GM19372 (cell line): ENCODE measurements at regions not wholly inside any gene's neighbourhood (a gene's known extent, or its start where the extent isn't known, plus 50 kb on each side); places are given as distances from the start of the nearest gene placed in this dataset.

Source experiments
- ATAC-seq: cut with Tn5 transposase; IDR thresholded peaks from one replicate; pipeline ENCODE4 v1.9.1; 2021; ENCODE audit warnings: mild to moderate bottlenecking, low read depth, moderate library complexity; ENCODE audit not compliant: unreplicated experiment

- ATAC-seq, result no peak
These were observed 108.0 kb downstream of the HTR5A start for GRCh38 chr7:155178096-155178495.

GRCh38 chr7:155181768-155182167, 111.6 kb downstream of the HTR5A start:
- no peak for ATAC-seq

- ATAC-seq, result no peak
These were observed 112.4 kb downstream of the HTR5A start for GRCh38 chr7:155182406-155182970.

- ATAC-seq, result no peak
These were observed 113.5 kb downstream of the HTR5A start for GRCh38 chr7:155183655-155184054.

GRCh38 chr7:155184923-155185322, 112.8 kb upstream of the INSIG1 start:
- ATAC-seq, result no peak

- no peak for ATAC-seq
These were observed 110.5 kb upstream of the INSIG1 start for GRCh38 chr7:155187061-155187785.

- no peak for ATAC-seq
These were observed 109.3 kb upstream of the INSIG1 start for GRCh38 chr7:155188357-155188756.

GRCh38 chr7:155188821-155189581, 108.7 kb upstream of the INSIG1 start:
- ATAC-seq, result no peak

- ATAC-seq, result no peak
These were observed 108.1 kb upstream of the INSIG1 start for GRCh38 chr7:155189590-155189989.

- ATAC-seq, result peak; percentile 60
These were observed 107.0 kb upstream of the INSIG1 start for GRCh38 chr7:155190688-155191087.

GRCh38 chr7:155191137-155191536, 106.5 kb upstream of the INSIG1 start:
- no peak for ATAC-seq

- peak; percentile 48 for ATAC-seq
These were observed 105.7 kb upstream of the INSIG1 start for GRCh38 chr7:155191901-155192478.

GRCh38 chr7:155192961-155193640, 104.6 kb upstream of the INSIG1 start:
- no peak for ATAC-seq

- ATAC-seq, result no peak
These were observed 104.0 kb upstream of the INSIG1 start for GRCh38 chr7:155193716-155194115.

- ATAC-seq, result no peak
These were observed 103.1 kb upstream of the INSIG1 start for GRCh38 chr7:155194382-155195140.

GRCh38 chr7:155195939-155196523, 101.6 kb upstream of the INSIG1 start:
- ATAC-seq, result no peak

- ATAC-seq, result peak; percentile 4
These were observed 99.3 kb upstream of the INSIG1 start for GRCh38 chr7:155198196-155198892.

- peak; percentile 74 for ATAC-seq
These were observed 98.5 kb upstream of the INSIG1 start for GRCh38 chr7:155198901-155199845.
